ENCODE measurements at regions not wholly inside any gene's neighbourhood (a gene's known extent, or its start where the extent isn't known, plus 50 kb on each side); places are given as distances from the start of the nearest gene placed in this dataset.

GRCh38 chr12:73374360-73374759, 1102.2 kb downstream of the TRHDE start:
- Histone ChIP-seq H3K27me3 (ENCODE audit: control insufficient read depth, insufficient read depth, low read length) (no peaks in the 10 kb centered on the region), H3K36me3 (ENCODE audit: control insufficient read depth, insufficient read depth, low read length) (no peaks in the 10 kb centered on the region), H3K27ac (ENCODE audit: low read depth, low read length) (no peak overlapping the region), H3K4me1 (ENCODE audit: control insufficient read depth, insufficient read depth, low read length) (no peaks in the 10 kb centered on the region), H3K9ac (ENCODE audit: low read length) (no peak overlapping the region), H3K9me3 (ENCODE audit: control insufficient read depth, insufficient read depth, low read depth, low read length) (no peaks in the 10 kb centered on the region), H3K4me3 (ENCODE audit: low read depth, low read length) (no peak overlapping the region)

- H3K36me3 ChIP-seq (ENCODE audit: control insufficient read depth, insufficient read depth, low read length): no peaks in the 10 kb centered on the region
- H3K9ac ChIP-seq (ENCODE audit: low read length): no peak overlapping the region
- H3K9me3 ChIP-seq (ENCODE audit: control insufficient read depth, insufficient read depth, low read depth, low read length): no peaks in the 10 kb centered on the region
- no peaks in the 10 kb centered on the region for H3K27me3 ChIP-seq (ENCODE audit: control insufficient read depth, insufficient read depth, low read length)
- no peaks in the 10 kb centered on the region for H3K4me1 ChIP-seq (ENCODE audit: control insufficient read depth, insufficient read depth, low read length)
- no peak overlapping the region for H3K4me3 ChIP-seq (ENCODE audit: low read depth, low read length)
- no peak overlapping the region for H3K27ac ChIP-seq (ENCODE audit: low read depth, low read length)
Measured at GRCh38 chr12:73383584-73384222, 1111.5 kb downstream of the TRHDE start.

- no peaks in the 10 kb centered on the region for H3K9me3 ChIP-seq (ENCODE audit: control insufficient read depth, insufficient read depth, low read depth, low read length)
- H3K4me3 ChIP-seq (ENCODE audit: low read depth, low read length): no peak overlapping the region
- no peak overlapping the region for H3K27ac ChIP-seq (ENCODE audit: low read depth, low read length)
- no peaks in the 10 kb centered on the region for H3K4me1 ChIP-seq (ENCODE audit: control insufficient read depth, insufficient read depth, low read length)
- H3K27me3 ChIP-seq (ENCODE audit: control insufficient read depth, insufficient read depth, low read length): no peaks in the 10 kb centered on the region
- no peaks in the 10 kb centered on the region for H3K36me3 ChIP-seq (ENCODE audit: control insufficient read depth, insufficient read depth, low read length)
- H3K9ac ChIP-seq (ENCODE audit: low read length): no peak overlapping the region
Measured at GRCh38 chr12:73384592-73384991, 1112.4 kb downstream of the TRHDE start.

DNA sequence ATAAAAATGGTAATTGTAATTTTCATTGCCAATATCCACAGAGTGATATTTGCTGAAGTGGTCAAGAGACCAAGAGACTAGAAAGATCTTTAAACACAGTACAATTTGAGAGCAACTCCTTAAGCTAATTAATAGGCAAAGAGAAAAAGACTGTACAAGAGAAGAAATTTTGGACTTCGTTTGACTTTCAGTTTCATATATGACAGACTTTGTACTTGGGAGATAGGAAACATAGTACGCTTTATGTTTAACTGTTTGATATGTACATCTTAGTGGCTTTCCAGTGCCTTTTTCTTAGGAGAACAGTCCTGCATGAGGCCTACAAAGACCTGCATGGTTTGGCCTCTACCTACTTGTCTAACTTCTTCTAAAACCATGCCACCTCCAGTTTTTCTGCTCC, 1118.1 kb downstream of the TRHDE start:
- H3K4me3 ChIP-seq (ENCODE audit: low read depth, low read length): no peak overlapping the region

GRCh38 chr12:73413051-73413450, 1124.6 kb upstream of the ATXN7L3B start:
- no peak overlapping the region for H3K27ac ChIP-seq (ENCODE audit: low read depth, low read length)

More for the DNA sequence above, 1118.1 kb downstream of the TRHDE start:
- no peaks in the 10 kb centered on the region for H3K36me3 ChIP-seq (ENCODE audit: control insufficient read depth, insufficient read depth, low read length)
- H3K4me1 ChIP-seq (ENCODE audit: control insufficient read depth, insufficient read depth, low read length): no peaks in the 10 kb centered on the region
- H3K9ac ChIP-seq (ENCODE audit: low read length): no peak overlapping the region
- H3K27ac ChIP-seq (ENCODE audit: low read depth, low read length): no peak overlapping the region
- no peaks in the 10 kb centered on the region for H3K27me3 ChIP-seq (ENCODE audit: control insufficient read depth, insufficient read depth, low read length)
- H3K9me3 ChIP-seq (ENCODE audit: control insufficient read depth, insufficient read depth, low read depth, low read length): no peaks in the 10 kb centered on the region

DNA sequence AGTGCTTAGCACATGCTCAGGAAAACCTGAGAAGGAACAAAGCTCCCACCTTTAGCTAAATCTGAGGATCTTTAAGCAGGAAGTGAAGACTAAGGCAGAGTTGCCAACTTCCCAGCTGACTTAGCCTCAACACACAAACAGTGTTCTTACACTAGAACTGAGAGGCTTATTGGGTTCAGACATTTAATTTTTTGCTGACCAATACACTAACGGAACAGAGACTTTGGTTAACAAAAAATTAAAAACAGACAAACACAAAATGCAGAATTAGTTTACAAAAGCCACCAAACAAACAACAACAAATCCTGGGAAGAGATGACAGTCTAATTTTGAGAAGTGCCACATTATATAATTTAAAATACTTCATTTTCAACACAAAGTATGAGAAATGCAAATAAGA, 1123.7 kb upstream of the ATXN7L3B start:
- Histone ChIP-seq H3K27ac (ENCODE audit: low read depth, low read length) (no peak overlapping the region), H3K9ac (ENCODE audit: low read length) (no peak overlapping the region), H3K4me1 (ENCODE audit: control insufficient read depth, insufficient read depth, low read length) (no peaks in the 10 kb centered on the region), H3K36me3 (ENCODE audit: control insufficient read depth, insufficient read depth, low read length) (no peaks in the 10 kb centered on the region), H3K4me3 (ENCODE audit: low read depth, low read length) (no peak overlapping the region), H3K27me3 (ENCODE audit: control insufficient read depth, insufficient read depth, low read length) (no peaks in the 10 kb centered on the region), H3K9me3 (ENCODE audit: control insufficient read depth, insufficient read depth, low read depth, low read length) (peaks cover 22% of the 10 kb centered on the region)

More at GRCh38 chr12:73413051-73413450, 1124.6 kb upstream of the ATXN7L3B start:
- H3K9ac ChIP-seq (ENCODE audit: low read length): no peak overlapping the region
- no peaks in the 10 kb centered on the region for H3K4me1 ChIP-seq (ENCODE audit: control insufficient read depth, insufficient read depth, low read length)
- H3K4me3 ChIP-seq (ENCODE audit: low read depth, low read length): no peak overlapping the region
- H3K36me3 ChIP-seq (ENCODE audit: control insufficient read depth, insufficient read depth, low read length): no peaks in the 10 kb centered on the region
- H3K27me3 ChIP-seq (ENCODE audit: control insufficient read depth, insufficient read depth, low read length): no peaks in the 10 kb centered on the region
- H3K9me3 ChIP-seq (ENCODE audit: control insufficient read depth, insufficient read depth, low read depth, low read length): peaks cover 22% of the 10 kb centered on the region

DNA sequence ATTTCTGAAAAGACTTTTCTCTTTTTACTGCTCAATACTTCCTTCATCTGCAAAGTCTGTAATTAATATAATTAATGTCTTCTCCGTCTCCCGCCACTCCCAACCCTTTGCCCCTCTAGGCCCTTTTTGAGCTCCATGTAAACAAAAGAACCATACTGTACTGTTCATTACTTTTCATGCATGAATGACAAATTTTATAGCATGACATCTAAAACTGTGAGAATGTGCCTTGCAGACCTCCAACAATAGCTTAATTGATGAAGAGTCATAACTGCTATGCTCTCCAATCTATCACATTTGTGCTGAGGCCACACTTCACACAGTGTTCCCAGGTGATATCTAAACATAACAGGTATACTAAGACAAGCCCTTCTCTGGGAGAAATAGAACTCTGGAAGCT, 1122.7 kb upstream of the ATXN7L3B start:
- Histone ChIP-seq H3K27me3 (ENCODE audit: control insufficient read depth, insufficient read depth, low read length) (no peaks in the 10 kb centered on the region), H3K9me3 (ENCODE audit: control insufficient read depth, insufficient read depth, low read depth, low read length) (peaks cover 22% of the 10 kb centered on the region), H3K4me3 (ENCODE audit: low read depth, low read length) (no peak overlapping the region), H3K4me1 (ENCODE audit: control insufficient read depth, insufficient read depth, low read length) (no peaks in the 10 kb centered on the region), H3K36me3 (ENCODE audit: control insufficient read depth, insufficient read depth, low read length) (no peaks in the 10 kb centered on the region), H3K9ac (ENCODE audit: low read length) (no peak overlapping the region), H3K27ac (ENCODE audit: low read depth, low read length) (no peak overlapping the region)

- Histone ChIP-seq H3K9me3 (ENCODE audit: control insufficient read depth, insufficient read depth, low read depth, low read length) (peaks cover 20% of the 10 kb centered on the region), H3K36me3 (ENCODE audit: control insufficient read depth, insufficient read depth, low read length) (no peaks in the 10 kb centered on the region), H3K4me3 (ENCODE audit: low read depth, low read length) (no peak overlapping the region), H3K27ac (ENCODE audit: low read depth, low read length) (no peak overlapping the region), H3K4me1 (ENCODE audit: control insufficient read depth, insufficient read depth, low read length) (no peaks in the 10 kb centered on the region), H3K9ac (ENCODE audit: low read length) (no peak overlapping the region), H3K27me3 (ENCODE audit: control insufficient read depth, insufficient read depth, low read length) (no peaks in the 10 kb centered on the region)
Measured at GRCh38 chr12:73418541-73418940, 1119.1 kb upstream of the ATXN7L3B start.

GRCh38 chr12:73421832-73422231, 1115.8 kb upstream of the ATXN7L3B start:
- H3K4me3 ChIP-seq (ENCODE audit: low read depth, low read length): no peak overlapping the region
- H3K9me3 ChIP-seq (ENCODE audit: control insufficient read depth, insufficient read depth, low read depth, low read length): peaks cover 23% of the 10 kb centered on the region
- H3K4me1 ChIP-seq (ENCODE audit: control insufficient read depth, insufficient read depth, low read length): no peaks in the 10 kb centered on the region
- no peak overlapping the region for H3K9ac ChIP-seq (ENCODE audit: low read length)
- no peaks in the 10 kb centered on the region for H3K36me3 ChIP-seq (ENCODE audit: control insufficient read depth, insufficient read depth, low read length)
- no peak overlapping the region for H3K27ac ChIP-seq (ENCODE audit: low read depth, low read length)
- H3K27me3 ChIP-seq (ENCODE audit: control insufficient read depth, insufficient read depth, low read length): no peaks in the 10 kb centered on the region

DNA sequence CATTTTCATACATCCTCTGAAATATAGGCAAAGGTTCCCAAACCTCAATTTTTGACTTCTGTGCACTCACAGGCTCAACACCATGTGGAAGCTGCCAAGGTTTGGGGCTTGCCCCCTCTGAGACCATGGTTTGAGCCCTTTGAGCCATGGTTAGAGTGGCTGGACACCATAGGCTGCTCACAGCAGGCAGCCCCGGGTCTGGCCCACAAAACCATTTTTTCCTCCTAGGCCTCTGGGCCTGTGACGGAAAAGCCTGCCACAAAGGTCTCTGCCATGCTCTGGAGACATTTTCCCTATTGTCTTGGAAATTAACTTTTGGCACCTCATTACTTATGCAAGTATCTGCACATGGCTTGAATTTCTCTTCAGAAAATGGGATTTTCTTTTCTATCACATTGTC, 1113.2 kb upstream of the ATXN7L3B start:
- no peaks in the 10 kb centered on the region for H3K27me3 ChIP-seq (ENCODE audit: control insufficient read depth, insufficient read depth, low read length)
- no peaks in the 10 kb centered on the region for H3K4me1 ChIP-seq (ENCODE audit: control insufficient read depth, insufficient read depth, low read length)
- no peaks in the 10 kb centered on the region for H3K36me3 ChIP-seq (ENCODE audit: control insufficient read depth, insufficient read depth, low read length)
- peaks cover 23% of the 10 kb centered on the region for H3K9me3 ChIP-seq (ENCODE audit: control insufficient read depth, insufficient read depth, low read depth, low read length)
- no peak overlapping the region for H3K9ac ChIP-seq (ENCODE audit: low read length)
- no peak overlapping the region for H3K27ac ChIP-seq (ENCODE audit: low read depth, low read length)
- no peak overlapping the region for H3K4me3 ChIP-seq (ENCODE audit: low read depth, low read length)

DNA sequence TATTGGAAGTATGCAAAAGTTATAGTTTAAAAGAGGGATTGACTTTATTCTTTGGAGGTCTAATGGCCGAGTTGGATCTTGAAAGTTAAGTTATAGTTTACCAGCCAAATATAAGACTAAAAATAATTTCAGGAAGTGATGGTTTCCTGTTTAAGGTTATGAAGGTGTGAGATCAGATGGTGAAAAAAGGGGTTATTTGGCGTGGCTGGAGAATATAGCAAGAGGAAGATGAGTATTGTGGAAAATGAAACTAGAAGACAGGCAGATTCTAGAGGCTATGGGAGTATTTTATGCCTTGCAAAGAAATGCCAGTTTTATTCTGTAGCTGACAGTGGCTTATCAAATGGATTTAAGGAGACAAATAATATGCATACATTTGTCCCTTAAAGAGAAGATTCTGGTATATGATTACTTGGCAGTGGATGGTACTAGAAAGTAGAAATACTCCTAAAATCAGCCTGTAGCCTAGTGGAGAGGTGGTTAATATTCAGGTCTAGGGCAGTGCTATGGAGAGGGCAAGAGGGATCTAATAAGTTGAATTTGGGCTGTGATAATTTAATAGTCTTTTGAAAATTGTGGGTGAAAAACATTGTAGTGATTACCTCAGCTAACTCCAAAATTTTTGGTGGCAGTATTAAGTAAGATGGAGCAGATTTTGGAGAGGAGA, 1091.8 kb upstream of the ATXN7L3B start:
- Histone ChIP-seq H3K9me3 (ENCODE audit: control insufficient read depth, insufficient read depth, low read depth, low read length) (no peaks in the 10 kb centered on the region), H3K27me3 (ENCODE audit: control insufficient read depth, insufficient read depth, low read length) (no peaks in the 10 kb centered on the region), H3K4me1 (ENCODE audit: control insufficient read depth, insufficient read depth, low read length) (no peaks in the 10 kb centered on the region), H3K9ac (ENCODE audit: low read length) (no peak overlapping the region), H3K36me3 (ENCODE audit: control insufficient read depth, insufficient read depth, low read length) (no peaks in the 10 kb centered on the region), H3K27ac (ENCODE audit: low read depth, low read length) (no peak overlapping the region), H3K4me3 (ENCODE audit: low read depth, low read length) (no peak overlapping the region)

All from HUES6 (cell line).